ENCODE measurements at regions not wholly inside any gene's neighbourhood (a gene's known extent, or its start where the extent isn't known, plus 50 kb on each side); places are given as distances from the start of the nearest gene placed in this dataset.

- Histone ChIP-seq H3K4me1 (no peaks in the 10 kb centered on the region), H3K9me3 (no peaks in the 10 kb centered on the region), H3K27ac (no peak overlapping the region), H3K4me3 (no peak overlapping the region), H3K27me3 (no peaks in the 10 kb centered on the region), H3K36me3 (replicated peaks in 1 of 2; ENCODE audit: insufficient read depth in 1 of 2, low read depth in 2 of 2) (no peaks in the 10 kb centered on the region)
- TF ChIP-seq POLR2A (IDR thresholded peaks at IDR 0.05): no peak
- TF ChIP-seq CTCF (IDR thresholded peaks at IDR 0.05): no peak
- DNase-seq: no peak
- intact Hi-C loops (cut with DNase I): loop anchor here (10.0 kb wide), 1 partner anchor 1021 kb away; no protein-coding TSS in a partner anchor
- ATAC-seq: no peak
- WGBS, 2 donors: 69 to 71% methylated on average over 3 of the region's 3 CpGs
Measured at GRCh38 chr3:31135546-31135945, 241.1 kb upstream of the GADL1 start.

GRCh38 chr3:31137718-31138465 is 243.4 kb upstream of the GADL1 start:
- Histone ChIP-seq H3K9me3 (no peaks in the 10 kb centered on the region), H3K36me3 (replicated peaks in 1 of 2; ENCODE audit: insufficient read depth in 1 of 2, low read depth in 2 of 2) (no peaks in the 10 kb centered on the region), H3K27me3 (no peaks in the 10 kb centered on the region), H3K27ac (no peak overlapping the region), H3K4me3 (no peak overlapping the region), H3K4me1 (no peaks in the 10 kb centered on the region)
- ATAC-seq (no peak), DNase-seq (no peak)
- intact Hi-C loops (cut with DNase I): loop anchor here (10.0 kb wide), 1 partner anchor 1023 kb away; no protein-coding TSS in a partner anchor
- 81 to 92% methylated on average over 4 of the region's 4 CpGs for WGBS, 2 donors
- TF ChIP-seq CTCF (IDR thresholded peaks at IDR 0.05) (no peak), POLR2A (IDR thresholded peaks at IDR 0.05) (no peak)

- Histone ChIP-seq H3K9me3 (no peaks in the 10 kb centered on the region), H3K4me1 (no peaks in the 10 kb centered on the region), H3K4me3 (no peak overlapping the region), H3K27me3 (no peaks in the 10 kb centered on the region), H3K36me3 (replicated peaks in 1 of 2; ENCODE audit: insufficient read depth in 1 of 2, low read depth in 2 of 2) (no peaks in the 10 kb centered on the region), H3K27ac (no peak overlapping the region)
- DNase-seq (no peak), ATAC-seq (no peak)
- TF ChIP-seq CTCF (IDR thresholded peaks at IDR 0.05) (no peak), POLR2A (IDR thresholded peaks at IDR 0.05) (no peak)
- intact Hi-C loops (cut with DNase I): no loop called here
Measured at GRCh38 chr3:31140470-31140869, 246.0 kb upstream of the GADL1 start.

GRCh38 chr3:31142139-31142538 is 247.7 kb upstream of the GADL1 start:
- H3K36me3 ChIP-seq (replicated peaks in 1 of 2; ENCODE audit: insufficient read depth in 1 of 2, low read depth in 2 of 2): no peaks in the 10 kb centered on the region
- no peaks in the 10 kb centered on the region for H3K4me1 ChIP-seq
- intact Hi-C loops (cut with DNase I): no loop called here
- H3K27me3 ChIP-seq: no peaks in the 10 kb centered on the region
- ATAC-seq (no peak), DNase-seq (no peak)
- H3K4me3 ChIP-seq: no peak overlapping the region
- no peak overlapping the region for H3K27ac ChIP-seq
- TF ChIP-seq POLR2A (IDR thresholded peaks at IDR 0.05): no peak
- TF ChIP-seq CTCF (IDR thresholded peaks at IDR 0.05): no peak
- H3K9me3 ChIP-seq: no peaks in the 10 kb centered on the region

- intact Hi-C loops (cut with DNase I): no loop called here
Measured at GRCh38 chr3:31142543-31142942, 248.1 kb upstream of the GADL1 start.

More at GRCh38 chr3:31142543-31142942, 248.1 kb upstream of the GADL1 start:
- Histone ChIP-seq H3K9me3 (peaks cover 0 to 3% (median 0%) of the 10 kb centered on the region in 3 donors), H3K36me3 (replicated peaks in 1 of 2; ENCODE audit: insufficient read depth in 1 of 2, low read depth in 2 of 2) (no peaks in the 10 kb centered on the region), H3K4me1 (no peaks in the 10 kb centered on the region), H3K27ac (no peak overlapping the region), H3K27me3 (no peaks in the 10 kb centered on the region), H3K4me3 (no peak overlapping the region)
- ATAC-seq: no peak
- TF ChIP-seq POLR2A (IDR thresholded peaks at IDR 0.05) (no peak), CTCF (IDR thresholded peaks at IDR 0.05) (no peak)
- 71 to 83% methylated on average over 3 of the region's 3 CpGs for WGBS, 2 donors
- DNase-seq: no peak

Measured in body of pancreas (tissue), 4 donors.